KBM-7 (cell line): ENCODE measurements at regions not wholly inside any gene's neighbourhood (a gene's known extent, or its start where the extent isn't known, plus 50 kb on each side); places are given as distances from the start of the nearest gene placed in this dataset.

Experiments
- DNase-seq: peaks from one replicate; pipeline ENCODE4 v3.0.0-alpha.2; 2015
- in situ Hi-C: fragments of 300-500 bp; cut with MboI; formaldehyde crosslinking; loops from 2 replicates; pipeline ENCODE4 v1.14.3; 2020; ENCODE audit warnings: low sequenced_read_pairs, low pct_unique_long_range_greater_than_20kb, mixed read lengths

DNA sequence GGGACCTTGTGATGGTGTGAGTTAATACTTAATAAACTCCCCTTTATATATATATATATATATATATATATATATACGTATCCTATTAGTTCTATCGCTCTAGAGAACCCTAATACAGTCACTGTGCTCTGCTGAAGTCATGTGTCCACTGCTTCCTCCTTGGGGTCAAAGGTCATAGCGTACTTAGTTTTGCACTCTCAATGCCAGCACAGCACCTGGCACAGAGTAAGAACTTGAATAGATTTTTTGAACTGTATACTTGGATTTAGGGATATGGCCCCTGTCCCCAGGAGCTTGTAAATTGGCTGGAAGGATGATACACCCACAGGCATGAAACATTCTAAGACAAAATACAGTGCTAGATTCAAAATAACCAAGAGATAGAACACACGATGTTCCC is 58.9 kb upstream of the PLXNA4 start:
- in situ Hi-C loops, result no loop called here
- DNase-seq, result no peak

DNA sequence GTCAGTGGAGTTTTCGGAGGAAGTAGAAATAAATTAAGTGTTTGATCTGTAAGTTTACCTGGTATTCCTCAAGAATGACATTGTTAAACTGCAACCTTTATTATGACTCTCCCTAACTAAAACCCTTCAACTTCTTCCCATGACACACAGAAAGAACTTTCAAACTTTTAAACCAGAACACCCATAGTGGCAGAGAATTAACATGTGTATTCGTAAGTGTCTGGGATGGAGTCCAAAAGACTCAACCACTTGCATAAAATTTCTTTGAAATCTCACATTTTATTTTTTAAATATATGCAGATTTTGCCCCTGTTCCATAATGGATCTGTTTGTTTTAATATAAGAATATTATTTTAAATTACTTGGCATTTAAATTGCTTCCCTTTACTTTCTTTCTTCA is 54.6 kb upstream of the PLXNA4 start:
- DNase-seq, result no peak
- in situ Hi-C loops, result no loop called here
